ENCODE measurements at regions not wholly inside any gene's neighbourhood (a gene's known extent, or its start where the extent isn't known, plus 50 kb on each side); places are given as distances from the start of the nearest gene placed in this dataset.

DNA sequence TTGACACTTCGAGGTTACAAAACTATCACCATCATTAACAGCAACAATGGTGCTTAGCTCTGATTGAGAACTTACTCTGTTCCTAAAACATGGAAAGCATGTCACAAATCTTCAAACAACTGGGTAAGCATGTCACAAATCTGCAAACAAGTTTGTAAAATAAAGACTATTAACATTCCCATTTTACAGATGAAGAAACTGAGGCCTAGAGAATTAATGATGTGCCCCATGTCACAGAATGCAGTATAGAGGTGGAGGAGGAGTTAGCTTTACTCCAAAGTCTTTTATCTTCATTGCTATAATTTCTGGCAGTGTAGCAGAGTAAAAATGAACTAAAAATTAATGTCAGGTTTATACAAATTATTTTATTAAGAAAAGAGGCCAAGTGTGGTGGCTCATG, 73.4 kb downstream of the NR2F2 start:
- no TSS peak for BruUV-seq (replicated peaks)
- TF ChIP-seq POLR2A (IDR thresholded peaks at IDR 0.05; ENCODE audit: low read depth, low read length) = no peak
- TF ChIP-seq, protein P1, sequence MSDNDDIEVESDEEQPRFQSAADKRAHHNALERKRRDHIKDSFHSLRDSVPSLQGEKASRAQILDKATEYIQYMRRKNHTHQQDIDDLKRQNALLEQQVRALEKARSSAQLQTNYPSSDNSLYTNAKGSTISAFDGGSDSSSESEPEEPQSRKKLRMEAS (IDR thresholded peaks at IDR 0.05; ENCODE audit: insufficient read depth, insufficient read length) = no peak
- TF ChIP-seq, protein P2, sequence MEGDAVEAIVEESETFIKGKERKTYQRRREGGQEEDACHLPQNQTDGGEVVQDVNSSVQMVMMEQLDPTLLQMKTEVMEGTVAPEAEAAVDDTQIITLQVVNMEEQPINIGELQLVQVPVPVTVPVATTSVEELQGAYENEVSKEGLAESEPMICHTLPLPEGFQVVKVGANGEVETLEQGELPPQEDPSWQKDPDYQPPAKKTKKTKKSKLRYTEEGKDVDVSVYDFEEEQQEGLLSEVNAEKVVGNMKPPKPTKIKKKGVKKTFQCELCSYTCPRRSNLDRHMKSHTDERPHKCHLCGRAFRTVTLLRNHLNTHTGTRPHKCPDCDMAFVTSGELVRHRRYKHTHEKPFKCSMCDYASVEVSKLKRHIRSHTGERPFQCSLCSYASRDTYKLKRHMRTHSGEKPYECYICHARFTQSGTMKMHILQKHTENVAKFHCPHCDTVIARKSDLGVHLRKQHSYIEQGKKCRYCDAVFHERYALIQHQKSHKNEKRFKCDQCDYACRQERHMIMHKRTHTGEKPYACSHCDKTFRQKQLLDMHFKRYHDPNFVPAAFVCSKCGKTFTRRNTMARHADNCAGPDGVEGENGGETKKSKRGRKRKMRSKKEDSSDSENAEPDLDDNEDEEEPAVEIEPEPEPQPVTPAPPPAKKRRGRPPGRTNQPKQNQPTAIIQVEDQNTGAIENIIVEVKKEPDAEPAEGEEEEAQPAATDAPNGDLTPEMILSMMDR (IDR thresholded peaks at IDR 0.05; ENCODE audit: extremely low read depth in 1 of 2, insufficient read depth in 1 of 2, low read depth in 1 of 2, low read length in 2 of 2) = no peak
- H4K20me1 ChIP-seq (replicated peaks; ENCODE audit: control insufficient read depth, extremely low read depth, insufficient read depth, low read length) = no peaks in the 10 kb centered on the region
- no peak overlapping the region for H3K4me2 ChIP-seq (ENCODE audit: insufficient read depth, low read length)
- H3K79me2 ChIP-seq (ENCODE audit: control insufficient read depth, insufficient read depth, low read length) = no peaks in the 10 kb centered on the region
- intact Hi-C loops (cut with micrococcal nuclease) (no loop called here), dilution Hi-C loops (cut with MboI; ENCODE audit: extremely low pct_ligation_motif_present, low sequenced_read_pairs) (no loop called here)
- H3K4me1 ChIP-seq (ENCODE audit: control insufficient read depth, extremely low read depth, insufficient read depth, low read length) = peaks cover 1% of the 10 kb centered on the region
- H3K27me3 ChIP-seq (ENCODE audit: control insufficient read depth in 2 of 2, insufficient read depth in 2 of 2, low read length in 2 of 2) = peaks cover 7 to 8% of the 10 kb centered on the region in 2 experiments
- H3K9me3 ChIP-seq (replicated peaks; ENCODE audit: control insufficient read depth, insufficient read depth, low read length) = no peaks in the 10 kb centered on the region
- no peaks in the 10 kb centered on the region for H3K36me3 ChIP-seq (ENCODE audit: control insufficient read depth in 2 of 2, extremely low read depth in 1 of 2, insufficient read depth in 2 of 2, low read length in 2 of 2)
- POLR2A ChIA-PET = no interaction called here
- no peak overlapping the region for H2AFZ ChIP-seq (ENCODE audit: low read depth, low read length)
- DNase-seq (ENCODE audit: low read depth, low spot score) (no peak), FAIRE-seq (no peak)
- no peaks in the 10 kb centered on the region for H3K9me1 ChIP-seq (replicated peaks; ENCODE audit: control insufficient read depth, extremely low read depth, insufficient read depth, low read length)
- CTCF ChIA-PET = interaction anchor here (1.3 kb wide), 1 partner anchor 13 kb away, joined by 4 read pairs; no protein-coding TSS in a partner anchor
- H3K9ac ChIP-seq (replicated peaks; ENCODE audit: extremely low read depth, insufficient read depth, low read length) = no peak overlapping the region
- no peak overlapping the region for H3K27ac ChIP-seq (ENCODE audit: insufficient read depth, low read depth, low read length)
- no peak overlapping the region for H3K4me3 ChIP-seq (replicated peaks in 1 of 3; ENCODE audit: insufficient read depth in 1 of 3, low read depth in 1 of 3, low read length in 3 of 3)

DNA sequence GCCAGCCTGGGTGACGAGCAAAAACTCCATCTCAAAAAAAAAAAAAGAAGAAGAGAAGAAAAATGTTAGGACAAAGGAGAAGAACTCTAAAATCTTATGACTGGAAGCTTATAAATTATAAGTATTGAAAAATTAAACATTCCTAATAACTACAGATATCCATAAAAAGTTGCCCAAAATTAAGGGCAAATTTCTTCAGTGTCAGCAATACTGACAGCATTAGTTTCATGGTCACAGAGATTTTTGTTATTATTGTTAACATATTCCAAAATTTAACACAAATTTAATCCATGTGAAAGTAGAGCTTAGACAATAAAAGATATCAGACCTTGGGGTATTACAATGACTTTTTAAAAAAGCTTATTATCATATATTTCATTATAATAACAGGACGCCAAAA, 74.1 kb downstream of the NR2F2 start:
- Histone ChIP-seq H3K36me3 (ENCODE audit: control insufficient read depth in 2 of 2, extremely low read depth in 1 of 2, insufficient read depth in 2 of 2, low read length in 2 of 2) (no peaks in the 10 kb centered on the region), H3K9me1 (replicated peaks; ENCODE audit: control insufficient read depth, extremely low read depth, insufficient read depth, low read length) (no peaks in the 10 kb centered on the region), H3K4me1 (ENCODE audit: control insufficient read depth, extremely low read depth, insufficient read depth, low read length) (peaks cover 7% of the 10 kb centered on the region), H3K9me3 (replicated peaks; ENCODE audit: control insufficient read depth, insufficient read depth, low read length) (no peaks in the 10 kb centered on the region), H2AFZ (ENCODE audit: low read depth, low read length) (no peak overlapping the region), H3K79me2 (ENCODE audit: control insufficient read depth, insufficient read depth, low read length) (no peaks in the 10 kb centered on the region), H3K4me3 (replicated peaks in 1 of 3; ENCODE audit: insufficient read depth in 1 of 3, low read depth in 1 of 3, low read length in 3 of 3) (no peak overlapping the region), H4K20me1 (replicated peaks; ENCODE audit: control insufficient read depth, extremely low read depth, insufficient read depth, low read length) (no peaks in the 10 kb centered on the region), H3K4me2 (ENCODE audit: insufficient read depth, low read length) (no peak overlapping the region), H3K27ac (ENCODE audit: insufficient read depth, low read depth, low read length) (no peak overlapping the region), H3K27me3 (ENCODE audit: control insufficient read depth in 2 of 2, insufficient read depth in 2 of 2, low read length in 2 of 2) (peaks cover 8 to 14% of the 10 kb centered on the region in 2 experiments), H3K9ac (replicated peaks; ENCODE audit: extremely low read depth, insufficient read depth, low read length) (no peak overlapping the region)
- intact Hi-C loops (cut with micrococcal nuclease) = no loop called here
- FAIRE-seq (no peak), DNase-seq (ENCODE audit: low read depth, low spot score) (no peak)
- TF ChIP-seq EZH2 (IDR thresholded peaks at IDR 0.05; ENCODE audit: borderline replicate concordance, low read depth, low read length, severe bottlenecking) (no peak), POLR2A (IDR thresholded peaks at IDR 0.05; ENCODE audit: low read depth, low read length) (no peak), MYC (IDR thresholded peaks at IDR 0.05; ENCODE audit: low read depth, low read length) (no peak), FOS (IDR thresholded peaks at IDR 0.05; ENCODE audit: borderline replicate concordance, insufficient read depth, low read length) (no peak), JUN (IDR thresholded peaks at IDR 0.05; ENCODE audit: borderline replicate concordance, insufficient read depth, insufficient read length, low read depth) (no peak), GATA2 (IDR thresholded peaks at IDR 0.05; ENCODE audit: insufficient read depth, insufficient read length, low read depth, low read length) (no peak), POLR2AphosphoS5 (IDR thresholded peaks at IDR 0.05; ENCODE audit: insufficient read depth, low read depth, low read length) (no peak)
- TF ChIP-seq, protein P1 (IDR thresholded peaks at IDR 0.05; ENCODE audit: insufficient read depth, insufficient read length) = no peak
- TF ChIP-seq, protein P2 (IDR thresholded peaks at IDR 0.05; ENCODE audit: extremely low read depth in 1 of 2, insufficient read depth in 1 of 2, low read depth in 1 of 2, low read length in 2 of 2) = no peak
- ChIA-PET CTCF (interaction anchor here (1.3 kb wide), 1 partner anchor 12 kb away, joined by 4 read pairs; no protein-coding TSS in a partner anchor), POLR2A (no interaction called here)
- no TSS peak for BruUV-seq (replicated peaks)
- dilution Hi-C loops (cut with MboI; ENCODE audit: extremely low pct_ligation_motif_present, low sequenced_read_pairs) = no loop called here

Data from endothelial cell of umbilical vein (primary cell).